ENCODE measurements at regions not wholly inside any gene's neighbourhood (a gene's known extent, or its start where the extent isn't known, plus 50 kb on each side); places are given as distances from the start of the nearest gene placed in this dataset.

GRCh38 chr3:70640481-70640880, 328.0 kb upstream of the MDFIC2 start:
- POLR2A ChIA-PET = no interaction called here
- no TSS peak for BruUV-seq (replicated peaks)
- Mint-ChIP-seq H3K27ac (ENCODE audit: low read depth, unreplicated experiment) (no peak overlapping the region), H3K9me3 (ENCODE audit: unreplicated experiment) (no peaks in the 10 kb centered on the region), H3K4me1 (ENCODE audit: insufficient read depth, unreplicated experiment) (no peaks in the 10 kb centered on the region), H3K27me3 (ENCODE audit: insufficient read depth, unreplicated experiment) (peaks cover 98% of the 10 kb centered on the region), H3K4me3 (ENCODE audit: unreplicated experiment) (no peak overlapping the region), H3K36me3 (ENCODE audit: insufficient read depth, unreplicated experiment) (no peaks in the 10 kb centered on the region)
- CTCF ChIA-PET = interaction anchor here (1.0 kb wide), 1 partner anchor 76 kb away, joined by 3 read pairs; no protein-coding TSS in a partner anchor
- no peak for DNase-seq (ENCODE audit: unreplicated experiment)
- intact Hi-C loops (cut with micrococcal nuclease) = no loop called here
- TF ChIP-seq CTCF (IDR thresholded peaks at IDR 0.05; ENCODE audit: unreplicated experiment) = no peak

- POLR2A ChIA-PET = interaction anchor here (0.6 kb wide), 1 partner anchor 108 kb away, joined by 3 read pairs; no protein-coding TSS in a partner anchor
- peaks cover 96% of the 10 kb centered on the region for H3K27me3 Mint-ChIP-seq (ENCODE audit: insufficient read depth, unreplicated experiment)
- no TSS peak for BruUV-seq (replicated peaks)
- H3K9me3 Mint-ChIP-seq (ENCODE audit: unreplicated experiment) = no peaks in the 10 kb centered on the region
- no peak for TF ChIP-seq CTCF (IDR thresholded peaks at IDR 0.05; ENCODE audit: unreplicated experiment)
- no peak overlapping the region for H3K27ac Mint-ChIP-seq (ENCODE audit: low read depth, unreplicated experiment)
- no peak overlapping the region for H3K4me3 Mint-ChIP-seq (ENCODE audit: unreplicated experiment)
- H3K36me3 Mint-ChIP-seq (ENCODE audit: insufficient read depth, unreplicated experiment) = no peaks in the 10 kb centered on the region
- intact Hi-C loops (cut with micrococcal nuclease) = no loop called here
- no peaks in the 10 kb centered on the region for H3K4me1 Mint-ChIP-seq (ENCODE audit: insufficient read depth, unreplicated experiment)
- CTCF ChIA-PET = no interaction called here
- DNase-seq (ENCODE audit: unreplicated experiment) = no peak
These were observed 322.9 kb upstream of the MDFIC2 start for GRCh38 chr3:70635301-70635700.

GRCh38 chr3:70631716-70632307, 319.4 kb upstream of the MDFIC2 start:
- H3K4me1 Mint-ChIP-seq (ENCODE audit: insufficient read depth, unreplicated experiment) = no peaks in the 10 kb centered on the region
- DNase-seq (ENCODE audit: unreplicated experiment) = no peak
- peaks cover 7% of the 10 kb centered on the region for H3K36me3 Mint-ChIP-seq (ENCODE audit: insufficient read depth, unreplicated experiment)
- ChIA-PET POLR2A (no interaction called here), CTCF (no interaction called here)
- H3K9me3 Mint-ChIP-seq (ENCODE audit: unreplicated experiment) = no peaks in the 10 kb centered on the region
- no peak overlapping the region for H3K27ac Mint-ChIP-seq (ENCODE audit: low read depth, unreplicated experiment)
- no peak for TF ChIP-seq CTCF (IDR thresholded peaks at IDR 0.05; ENCODE audit: unreplicated experiment)
- H3K27me3 Mint-ChIP-seq (ENCODE audit: insufficient read depth, unreplicated experiment) = peaks cover 91% of the 10 kb centered on the region
- no peak overlapping the region for H3K4me3 Mint-ChIP-seq (ENCODE audit: unreplicated experiment)
- intact Hi-C loops (cut with micrococcal nuclease) = no loop called here
- no TSS peak for BruUV-seq (replicated peaks)

- Mint-ChIP-seq H3K4me1 (ENCODE audit: insufficient read depth, unreplicated experiment) (no peaks in the 10 kb centered on the region), H3K4me3 (ENCODE audit: unreplicated experiment) (no peak overlapping the region), H3K27me3 (ENCODE audit: insufficient read depth, unreplicated experiment) (peaks cover 94% of the 10 kb centered on the region), H3K9me3 (ENCODE audit: unreplicated experiment) (no peaks in the 10 kb centered on the region), H3K36me3 (ENCODE audit: insufficient read depth, unreplicated experiment) (no peaks in the 10 kb centered on the region), H3K27ac (ENCODE audit: low read depth, unreplicated experiment) (no peak overlapping the region)
- CTCF ChIA-PET = interaction anchor here (0.8 kb wide), 1 partner anchor 263 kb away, joined by 6 read pairs; no protein-coding TSS in a partner anchor
- DNase-seq (ENCODE audit: unreplicated experiment) = no peak
- POLR2A ChIA-PET = no interaction called here
- TF ChIP-seq CTCF (IDR thresholded peaks at IDR 0.05; ENCODE audit: unreplicated experiment) = no peak
- intact Hi-C loops (cut with micrococcal nuclease) = no loop called here
- no TSS peak for BruUV-seq (replicated peaks)
These were observed 309.0 kb upstream of the MDFIC2 start for GRCh38 chr3:70621451-70621850.
